H1 (cell line): ENCODE measurements at regions not wholly inside any gene's neighbourhood (a gene's known extent, or its start where the extent isn't known, plus 50 kb on each side); places are given as distances from the start of the nearest gene placed in this dataset.

ENCODE experiments used
- CTCF ChIA-PET: fragments of 300-600 bp; sonication (Branson Sonifier 250); formaldehyde crosslinking; loops from one replicate; lab custom pipeline; 2021; ENCODE audit not compliant: partially characterized antibody; lab: Charles Lee
- POLR2A ChIA-PET: fragments of 300-600 bp; sonication (Branson Sonifier 250); formaldehyde crosslinking; loops from one replicate; lab custom pipeline; 2021; ENCODE audit warnings: inconsistent platforms; ENCODE audit not compliant: partially characterized antibody; lab: Charles Lee
- DNase-seq, 2 experiments: peaks; one replicate each; pipeline versions ENCODE4 v3.0.0 to v3.0.0-alpha.2; 2010 to 2022; ENCODE audit warnings: low spot score in 2 of 2, low read depth in 1 of 2, mixed read lengths in 1 of 2
- FAIRE-seq: peaks from 2 replicates; lab custom pipeline; 2011; peaks lifted over from hg19 to GRCh38; lab: Jason Lieb, UNC
- H2AFZ ChIP-seq: 2 replicates; pipeline ENCODE4 v1.8.1; 2012; ENCODE audit warnings: low read length, inconsistent platforms
- H2AK5ac ChIP-seq: 2 replicates; pipeline ENCODE4 v1.6.1; 2013; ENCODE audit warnings: low read depth, low read length
- H2BK120ac ChIP-seq: replicated peaks from 2 replicates; pipeline ENCODE3; 2013; ENCODE audit warnings: low read depth, low read length, inconsistent platforms
- H2BK12ac ChIP-seq: 2 replicates; pipeline ENCODE4 v1.6.1; 2013; ENCODE audit warnings: low read depth, low read length
- H2BK15ac ChIP-seq: 2 replicates; pipeline ENCODE4 v1.6.1; 2013; ENCODE audit warnings: low read length
- H2BK20ac ChIP-seq: 2 replicates; pipeline ENCODE4 v1.6.1; 2013; ENCODE audit warnings: low read length
- H2BK5ac ChIP-seq: 2 replicates; pipeline ENCODE4 v1.6.1; 2013; ENCODE audit warnings: low read depth, low read length
- H3K14ac ChIP-seq: 2 replicates; pipeline ENCODE4 v1.6.1; 2013; ENCODE audit warnings: inconsistent platforms; ENCODE audit not compliant: insufficient read length
- H3K18ac ChIP-seq: 2 replicates; pipeline ENCODE4 v1.6.1; 2013; ENCODE audit warnings: low read length; ENCODE audit errors: extremely low read depth
- H3K23ac ChIP-seq: 2 replicates; pipeline ENCODE4 v1.6.1; 2013; ENCODE audit warnings: inconsistent platforms; ENCODE audit not compliant: insufficient read length
- H3K23me2 ChIP-seq: 2 replicates; pipeline ENCODE4 v1.6.1; 2013; ENCODE audit warnings: low read depth, low read length
- H3K27ac ChIP-seq: 2 replicates; pipeline ENCODE4 v1.6.1; 2011; ENCODE audit warnings: low read depth, low read length, inconsistent platforms
- H3K27me3 ChIP-seq, 4 experiments: replicated peaks in 1 of 4; 1 replicate in 1 of 4; 2 replicates in 3 of 4; pipeline versions ENCODE4 v1.6.1 to v1.8.1; 2011 to 2013; ENCODE audit warnings: low read length in 3 of 4, mild to moderate bottlenecking in 3 of 4, inconsistent platforms in 2 of 4, mixed read lengths in 2 of 4, moderate library complexity in 1 of 4; ENCODE audit not compliant: control insufficient read depth in 3 of 4, insufficient read depth in 3 of 4; ENCODE audit errors: extremely low read depth in 1 of 4
- H3K36me3 ChIP-seq, 4 experiments: 2 replicates each; pipeline versions ENCODE4 v1.6.1 to v1.8.1; 2011 to 2013; ENCODE audit warnings: mild to moderate bottlenecking in 4 of 4, low read length in 3 of 4, moderate library complexity in 2 of 4, control low read depth in 1 of 4, inconsistent platforms in 1 of 4; ENCODE audit not compliant: insufficient read depth in 4 of 4, control insufficient read depth in 2 of 4
- H3K4ac ChIP-seq: replicated peaks from 2 replicates; pipeline ENCODE3; 2013; ENCODE audit warnings: low read length, low read depth, mixed read lengths, inconsistent platforms; ENCODE audit not compliant: insufficient read length
- H3K4me1 ChIP-seq, 4 experiments: replicated peaks in 1 of 4; 1 replicate in 1 of 4; 2 replicates in 3 of 4; pipeline versions ENCODE4 v1.6.1 to v1.8.1; 2011 to 2013; ENCODE audit warnings: low read length in 3 of 4, inconsistent platforms in 2 of 4, mixed read lengths in 1 of 4; ENCODE audit not compliant: insufficient read depth in 4 of 4, control insufficient read depth in 3 of 4
- H3K4me2 ChIP-seq, 2 experiments: 2 replicates each; pipeline versions ENCODE4 v1.6.1 to v1.8.1; 2011 to 2013; ENCODE audit warnings: low read depth in 2 of 2, low read length in 2 of 2, control low read depth in 1 of 2, inconsistent platforms in 1 of 2, mild to moderate bottlenecking in 1 of 2; ENCODE audit not compliant: insufficient read depth in 1 of 2
- H3K4me3 ChIP-seq, 4 experiments: fragments of 200-600, 300-600 bp in 1 of 4; sonication (generic), shearing (Covaris generic), sonication (Bioruptor Twin) in 1 of 4; 2 replicates each; pipeline versions ENCODE4 v1.5.1 to v1.8.1; 2011 to 2016; ENCODE audit warnings: low read length in 4 of 4, low read depth in 3 of 4, control low read depth in 2 of 4, inconsistent platforms in 2 of 4, mild to moderate bottlenecking in 2 of 4, mixed read lengths in 1 of 4, moderate library complexity in 1 of 4; ENCODE audit not compliant: insufficient read depth in 2 of 4; ENCODE audit errors: extremely low read depth in 1 of 4
- H3K56ac ChIP-seq: replicated peaks from 2 replicates; pipeline ENCODE3; 2013; ENCODE audit warnings: low read depth, mild to moderate bottlenecking, mixed read lengths, low read length, inconsistent platforms; ENCODE audit not compliant: insufficient read length
- H3K79me1 ChIP-seq: 2 replicates; pipeline ENCODE4 v1.6.1; 2013; ENCODE audit warnings: low read depth, low read length, control low read depth
- H3K79me2 ChIP-seq, 2 experiments: 2 replicates each; pipeline versions ENCODE4 v1.6.1 to v1.8.1; 2012 to 2013; ENCODE audit warnings: low read length in 2 of 2, mild to moderate bottlenecking in 2 of 2, inconsistent platforms in 1 of 2; ENCODE audit not compliant: insufficient read depth in 2 of 2, control insufficient read depth in 1 of 2
- H3K9ac ChIP-seq, 4 experiments: replicated peaks in 1 of 4; 1 replicate in 1 of 4; 2 replicates in 3 of 4; pipeline versions ENCODE4 v1.6.1 to v1.8.1; 2011 to 2013; ENCODE audit warnings: low read depth in 3 of 4, low read length in 3 of 4, control low read depth in 2 of 4, mild to moderate bottlenecking in 2 of 4, moderate library complexity in 2 of 4, inconsistent platforms in 1 of 4; ENCODE audit errors: extremely low read depth in 1 of 4
- H3K9me3 ChIP-seq, 2 experiments: 2 replicates each; pipeline versions ENCODE4 v1.6.1 to v1.8.1; 2012 to 2013; ENCODE audit warnings: mild to moderate bottlenecking in 2 of 2, moderate library complexity in 2 of 2, control low read depth in 1 of 2, inconsistent platforms in 1 of 2, low read depth in 1 of 2, low read length in 1 of 2, mixed read lengths in 1 of 2; ENCODE audit not compliant: insufficient read depth in 2 of 2
- H4K20me1 ChIP-seq, 2 experiments: replicated peaks in 1 of 2; 2 replicates each; pipeline versions ENCODE3 to v1.8.1; 2011 to 2013; ENCODE audit warnings: inconsistent platforms in 2 of 2, low read length in 2 of 2, mild to moderate bottlenecking in 1 of 2; ENCODE audit not compliant: insufficient read depth in 2 of 2, control insufficient read depth in 1 of 2
- H4K5ac ChIP-seq: 2 replicates; pipeline ENCODE4 v1.6.1; 2013; ENCODE audit warnings: low read length, low read depth, mixed read lengths, inconsistent platforms; ENCODE audit not compliant: insufficient read length
- H4K8ac ChIP-seq: 2 replicates; pipeline ENCODE4 v1.8.0; 2013; ENCODE audit warnings: mild to moderate bottlenecking, moderate library complexity, low read length, inconsistent platforms; ENCODE audit not compliant: insufficient read depth; ENCODE audit errors: extremely low read depth
- H4K91ac ChIP-seq: replicated peaks from 2 replicates; pipeline ENCODE3; 2013; ENCODE audit warnings: low read length, mixed read lengths, inconsistent platforms; ENCODE audit not compliant: insufficient read length
- ATF3 ChIP-seq: IDR thresholded peaks from 2 replicates; pipeline ENCODE4 v1.6.1; 2011; ENCODE audit warnings: low read depth, mild to moderate bottlenecking, low read length; ENCODE audit not compliant: insufficient read depth
- CREB1 ChIP-seq: IDR thresholded peaks from 2 replicates; pipeline ENCODE4 v1.6.1; 2012; ENCODE audit warnings: inconsistent platforms
- JUND ChIP-seq: IDR thresholded peaks from 2 replicates; pipeline ENCODE4 v1.6.1; 2011; ENCODE audit warnings: mild to moderate bottlenecking, improper control_type of control experiment, low read length
- KDM4A ChIP-seq: IDR thresholded peaks from one replicate; pipeline ENCODE4 v1.7.1; 2012; ENCODE audit warnings: low read depth, mild to moderate bottlenecking, moderate library complexity, low read length, inconsistent platforms; ENCODE audit not compliant: severe bottlenecking
- KDM5A ChIP-seq: fragments of 200-600 bp; IDR thresholded peaks from 2 replicates; pipeline ENCODE4 v1.7.1; 2012; ENCODE audit warnings: mild to moderate bottlenecking, low read length, inconsistent platforms, mixed read lengths
- SIX5 ChIP-seq: IDR thresholded peaks from 2 replicates; pipeline ENCODE4 v1.6.1; 2011; ENCODE audit warnings: mild to moderate bottlenecking, low read depth, low read length
- YY1 ChIP-seq: IDR thresholded peaks from 2 replicates; pipeline ENCODE4 v1.6.1; 2011; ENCODE audit warnings: low read depth, mild to moderate bottlenecking, low read length
- WGBS, 2 experiments: shearing (Covaris generic) in 1 of 2; methylation state at CpG; one replicate each; pipeline versions ENCODE4 v1.1.6 to v1.1.7; 2013 to 2015; ENCODE audit warnings: low lambda C conversion rate in 2 of 2, mixed read lengths in 2 of 2, inconsistent platforms in 1 of 2, low coverage in 1 of 2, missing lambda C conversion rate in 1 of 2; ENCODE audit not compliant: insufficient replicate concordance in 2 of 2, insufficient coverage in 1 of 2, insufficient read length in 1 of 2; ENCODE audit errors: extremely low coverage in 1 of 2, missing lambda C conversion rate in 1 of 2; 5-methylcytosine and 5-hydroxymethylcytosine counted together

GRCh38 chrX:56120242-56120641, 111.9 kb upstream of the KLF8 start:
- Histone ChIP-seq H4K5ac (no peak overlapping the region), H3K4me1 (no peaks in the 10 kb centered on the region), H3K9me3 (no peaks in the 10 kb centered on the region), H3K79me1 (no peaks in the 10 kb centered on the region), H4K91ac (no peak overlapping the region), H2BK15ac (no peak overlapping the region), H3K36me3 (no peaks in the 10 kb centered on the region), H3K18ac (no peak overlapping the region), H2AFZ (no peak overlapping the region), H3K56ac (no peak overlapping the region), H3K23ac (no peak overlapping the region), H3K4me3 (no peak overlapping the region), H2BK5ac (no peak overlapping the region), H3K9ac (no peak overlapping the region), H2BK120ac (no peak overlapping the region), H3K27me3 (no peaks in the 10 kb centered on the region), H3K79me2 (no peaks in the 10 kb centered on the region), H3K27ac (no peak overlapping the region), H3K4me2 (no peak overlapping the region), H4K8ac (no peak overlapping the region), H3K4ac (no peak overlapping the region), H4K20me1 (no peaks in the 10 kb centered on the region), H3K14ac (no peak overlapping the region)
- ChIA-PET POLR2A (no interaction called here), CTCF (no interaction called here)
- WGBS, 2 experiments = 80% methylated on average over 1 of the region's 1 CpG; no CpG with 5 or more reads in 1 of the 2 experiments
- DNase-seq (no peak), FAIRE-seq (no peak)
- TF ChIP-seq ATF3 (no peak), KDM4A (no peak), KDM5A (no peak), SIX5 (no peak), JUND (no peak), YY1 (no peak), CREB1 (no peak)
- TF ChIP-seq, all 59 proteins: peak for 0
- Histone ChIP-seq H3K23me2 (no peaks in the 10 kb centered on the region), H2BK20ac (no peak overlapping the region), H2AK5ac (no peak overlapping the region), H2BK12ac (no peak overlapping the region)
